HG03039 (cell line): ENCODE measurements at regions not wholly inside any gene's neighbourhood (a gene's known extent, or its start where the extent isn't known, plus 50 kb on each side); places are given as distances from the start of the nearest gene placed in this dataset.
"Not testable (repeated sequence)": the region's sequence is repeated elsewhere in the genome, so short reads cannot be mapped to it uniquely, and the experiment has no call there.

Experiments used
- ATAC-seq: cut with Tn5 transposase; IDR thresholded peaks from one replicate; pipeline ENCODE4 v1.9.1; 2021; ENCODE audit warnings: mild to moderate bottlenecking, moderate library complexity; ENCODE audit not compliant: unreplicated experiment

DNA sequence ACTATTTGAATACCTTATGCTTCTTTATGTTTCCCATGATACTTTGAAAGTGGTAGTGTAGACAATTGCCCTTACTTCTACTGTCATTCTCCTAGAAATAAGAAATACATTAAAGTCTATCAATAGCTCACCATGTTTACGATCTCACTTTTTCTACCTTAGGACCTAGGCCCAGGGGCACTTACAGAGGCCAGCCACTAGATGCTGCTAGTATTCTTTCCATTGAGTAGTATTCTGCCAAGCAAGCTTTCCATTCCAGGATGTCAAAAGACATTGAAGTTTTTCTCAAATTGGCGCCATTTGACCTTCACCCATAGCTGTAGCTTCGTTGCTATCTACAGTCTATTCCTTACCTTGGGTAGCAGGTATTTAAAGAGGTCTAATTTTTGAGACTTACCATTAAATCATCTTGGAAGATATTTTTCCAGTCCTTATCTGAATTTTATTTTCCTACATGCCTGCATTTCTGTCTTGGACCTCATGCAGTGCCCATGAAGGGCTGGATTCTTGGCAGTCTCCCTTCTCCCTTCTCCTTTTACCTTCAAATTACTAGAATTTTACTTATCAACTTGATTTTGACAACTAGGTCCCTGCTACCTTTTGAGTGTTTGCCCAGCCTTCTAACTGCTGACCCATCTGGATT, 246.0 kb upstream of the NUDT12 start:
- peak; percentile 87 for ATAC-seq

- no peak for ATAC-seq
Observed at GRCh38 chr5:103804711-103805110, 242.1 kb upstream of the NUDT12 start.

GRCh38 chr5:103801681-103802080, 239.1 kb upstream of the NUDT12 start:
- ATAC-seq: no peak

- ATAC-seq: no peak
Observed at GRCh38 chr5:103800741-103801495, 238.3 kb upstream of the NUDT12 start.

DNA sequence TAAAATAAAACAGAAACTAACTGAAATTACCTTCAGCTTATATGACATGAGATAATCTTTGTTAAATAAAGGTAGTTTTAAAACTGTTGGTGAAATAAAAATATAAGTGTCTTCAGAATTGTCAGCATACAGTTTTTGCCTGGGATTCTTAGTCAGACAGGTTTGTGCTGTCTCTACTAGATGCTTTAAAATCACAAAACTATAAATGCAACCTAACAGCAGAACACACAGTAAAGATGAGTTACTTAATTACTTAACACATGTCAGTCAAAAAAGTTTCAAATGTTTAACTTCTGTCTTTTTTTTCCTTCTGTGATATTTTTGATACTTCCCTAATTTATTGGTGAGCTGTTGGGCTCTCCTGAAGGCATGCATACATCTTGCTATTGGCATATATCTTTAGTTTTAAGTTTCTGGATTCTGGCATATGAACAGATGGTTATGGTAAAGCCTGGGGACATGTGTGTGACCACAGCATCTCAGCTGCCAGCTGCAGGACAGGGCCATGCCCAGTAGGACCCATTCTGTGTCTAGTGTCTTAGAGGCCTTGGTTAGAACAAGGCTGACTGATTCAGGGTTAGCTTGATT, 231.1 kb upstream of the NUDT12 start:
- no peak for ATAC-seq

DNA sequence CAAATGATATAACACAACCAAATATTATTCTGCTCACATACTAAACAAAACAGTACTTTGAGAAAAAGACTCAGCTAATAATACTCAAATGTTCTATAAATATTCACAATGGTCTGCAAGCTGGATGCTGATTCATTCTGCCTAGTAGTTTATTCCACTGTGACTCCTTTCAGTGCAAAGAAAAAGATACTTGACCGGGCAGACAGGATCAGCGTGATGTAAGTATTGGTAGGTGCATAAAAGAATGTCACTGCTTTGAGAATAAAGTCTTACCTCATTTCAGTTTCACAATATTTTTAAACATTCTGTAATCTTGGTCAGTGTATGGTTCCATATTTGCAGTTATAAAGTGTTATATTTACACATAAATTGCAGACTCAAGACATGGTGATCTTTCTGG, 223.0 kb upstream of the NUDT12 start:
- ATAC-seq: no peak

GRCh38 chr5:103783669-103784068, 221.1 kb upstream of the NUDT12 start:
- no peak for ATAC-seq

GRCh38 chr5:103780794-103781193, 218.2 kb upstream of the NUDT12 start:
- ATAC-seq: no peak

GRCh38 chr5:103774721-103775120, 212.1 kb upstream of the NUDT12 start:
- ATAC-seq: no peak

GRCh38 chr5:103772248-103772647, 209.7 kb upstream of the NUDT12 start:
- ATAC-seq: no peak

- ATAC-seq: no peak
Observed at GRCh38 chr5:103764403-103764802, 201.8 kb upstream of the NUDT12 start.

DNA sequence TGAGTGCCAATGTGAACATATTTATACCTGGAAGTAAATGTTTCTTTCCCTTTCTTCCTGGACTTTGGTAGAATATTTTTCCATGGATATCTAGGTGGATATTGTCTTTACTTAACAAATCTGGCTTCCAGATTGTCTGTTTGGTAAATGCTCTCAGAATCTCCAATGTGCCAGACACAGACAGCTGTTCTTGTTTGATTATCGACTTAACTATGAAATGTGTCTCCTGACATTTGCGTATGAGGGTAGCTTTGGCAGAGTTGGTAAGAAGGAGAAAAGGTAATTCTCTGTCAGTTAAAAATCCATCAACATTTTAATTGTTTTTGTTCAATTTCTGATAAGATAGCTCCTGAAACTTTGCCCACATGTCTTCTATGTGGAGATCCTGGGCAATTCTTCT, 196.4 kb upstream of the NUDT12 start:
- no peak for ATAC-seq

- no peak for ATAC-seq
Observed at GRCh38 chr5:103755974-103756373, 193.4 kb upstream of the NUDT12 start.

- no peak for ATAC-seq
Observed at GRCh38 chr5:103745353-103746065, 182.9 kb upstream of the NUDT12 start.

- no peak for ATAC-seq
Observed at GRCh38 chr5:103744159-103744558, 181.6 kb upstream of the NUDT12 start.

- no peak for ATAC-seq
Observed at GRCh38 chr5:103743421-103743820, 180.8 kb upstream of the NUDT12 start.

DNA sequence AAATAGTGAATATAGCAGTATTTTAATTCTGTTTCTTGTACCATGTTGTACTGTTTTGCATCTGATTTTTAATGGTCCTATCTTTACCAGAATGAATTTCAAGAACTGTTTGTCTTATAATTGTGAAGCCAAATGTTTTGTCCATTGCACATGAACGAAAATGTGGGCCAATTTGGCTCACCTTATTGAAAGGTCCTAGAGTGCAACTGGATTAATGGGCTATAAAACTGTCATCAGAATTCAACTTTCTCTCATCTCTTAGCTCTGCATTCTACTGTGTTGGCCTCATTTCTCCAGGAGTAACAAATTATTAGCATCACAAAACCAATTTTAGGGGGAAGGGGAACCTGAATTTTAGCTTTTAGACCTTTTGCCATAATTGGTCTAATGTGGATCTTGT, 179.4 kb upstream of the NUDT12 start:
- no peak for ATAC-seq

- ATAC-seq: not testable (repeated sequence)
Observed at GRCh38 chr5:103736343-103736742, 173.8 kb upstream of the NUDT12 start.

GRCh38 chr5:103724271-103724670, 161.7 kb upstream of the NUDT12 start:
- no peak for ATAC-seq

DNA sequence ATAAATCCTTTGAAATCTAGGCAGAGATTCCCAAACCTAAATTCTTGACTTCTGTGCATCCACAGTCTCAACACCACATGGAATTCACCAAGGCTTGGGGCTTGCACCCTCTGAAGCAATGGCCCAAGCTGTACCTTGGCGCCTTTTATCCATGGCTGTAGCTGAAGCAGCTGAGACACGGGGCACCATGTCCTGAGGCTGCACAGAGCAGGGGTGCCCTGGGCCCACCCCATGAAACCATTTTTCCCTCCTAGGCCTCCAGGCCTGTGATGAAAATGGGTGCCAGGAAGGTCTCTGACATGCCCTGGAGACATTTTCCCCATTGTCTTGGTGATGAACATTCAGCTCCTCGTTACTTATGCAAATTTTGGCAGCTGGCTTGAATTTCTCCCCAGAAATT, 158.6 kb upstream of the NUDT12 start:
- ATAC-seq: no peak

DNA sequence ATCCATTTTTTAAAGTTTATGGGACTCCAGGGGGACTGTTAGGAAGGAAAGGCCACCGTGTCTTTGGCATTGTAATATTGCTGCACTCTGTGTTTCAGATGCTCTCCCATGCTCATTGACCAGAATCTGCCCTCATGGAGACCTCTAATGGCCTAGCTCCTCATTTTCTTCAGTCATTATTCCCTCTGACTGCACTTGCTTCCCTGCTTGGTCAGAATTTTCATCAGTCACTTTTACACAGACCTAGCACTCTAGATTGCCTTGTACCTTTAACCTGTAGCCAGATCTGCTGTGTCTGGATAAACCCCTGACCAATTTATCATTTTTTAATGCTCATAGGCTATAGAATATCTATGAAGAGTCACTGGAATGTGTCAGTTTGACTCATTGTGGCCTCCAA, 155.5 kb upstream of the NUDT12 start:
- no peak for ATAC-seq

DNA sequence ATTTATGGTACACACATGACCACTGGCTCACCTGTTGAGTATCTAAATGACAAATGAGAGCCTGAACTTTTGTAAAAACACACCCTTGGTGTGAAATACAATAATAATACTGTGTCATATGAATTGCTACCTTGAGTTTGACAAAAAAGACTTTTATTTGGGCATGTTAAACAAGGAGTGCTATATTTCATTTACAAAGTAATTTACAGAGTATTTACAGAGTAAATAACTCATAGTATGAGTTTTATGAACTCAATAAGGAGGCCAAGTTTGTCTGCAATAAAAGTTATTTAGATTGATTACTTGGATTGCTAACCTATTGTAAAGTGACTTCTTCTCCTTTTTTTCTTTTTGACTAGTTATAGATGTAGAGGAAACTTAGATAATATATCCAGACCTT, 146.0 kb upstream of the NUDT12 start:
- ATAC-seq: no peak
